ENCODE measurements at regions not wholly inside any gene's neighbourhood (a gene's known extent, or its start where the extent isn't known, plus 50 kb on each side); places are given as distances from the start of the nearest gene placed in this dataset.
"Not testable (repeated sequence)": the region's sequence is repeated elsewhere in the genome, so short reads cannot be mapped to it uniquely, and the experiment has no call there.

GRCh38 chr13:18236528-18236815 is 945.2 kb downstream of the TUBA3C start:
- H3K4me1 ChIP-seq (ENCODE audit: low read length) = no peaks in the 10 kb centered on the region
- H2AFZ ChIP-seq (ENCODE audit: low read length) = no peak overlapping the region
- TF ChIP-seq EZH2phosphoT487 (IDR thresholded peaks at IDR 0.05; ENCODE audit: low read length) = no peak
- no peak overlapping the region for H3K4me3 ChIP-seq (ENCODE audit: low read length)
- H3K36me3 ChIP-seq (replicated peaks; ENCODE audit: insufficient read depth, low read length) = no peaks in the 10 kb centered on the region
- no peaks in the 10 kb centered on the region for H3K79me2 ChIP-seq (ENCODE audit: low read length)
- no peak overlapping the region for H3K9ac ChIP-seq (ENCODE audit: low read length)
- no peak for DNase-seq
- H3K9me2 ChIP-seq (replicated peaks; ENCODE audit: insufficient read depth, low read length) = no peaks in the 10 kb centered on the region
- no peak overlapping the region for H3K27ac ChIP-seq (ENCODE audit: low read length)
- no peaks in the 10 kb centered on the region for H4K20me1 ChIP-seq (ENCODE audit: insufficient read depth, low read length)
- no peaks in the 10 kb centered on the region for H3F3A ChIP-seq (ENCODE audit: insufficient read depth, low read length)
- no peak overlapping the region for H3K4me2 ChIP-seq (ENCODE audit: low read depth, low read length)
- no peaks in the 10 kb centered on the region for H3K9me3 ChIP-seq (replicated peaks; ENCODE audit: insufficient read depth, low read length)
- no peaks in the 10 kb centered on the region for H3K27me3 ChIP-seq (replicated peaks; ENCODE audit: insufficient read depth, low read length)

DNA sequence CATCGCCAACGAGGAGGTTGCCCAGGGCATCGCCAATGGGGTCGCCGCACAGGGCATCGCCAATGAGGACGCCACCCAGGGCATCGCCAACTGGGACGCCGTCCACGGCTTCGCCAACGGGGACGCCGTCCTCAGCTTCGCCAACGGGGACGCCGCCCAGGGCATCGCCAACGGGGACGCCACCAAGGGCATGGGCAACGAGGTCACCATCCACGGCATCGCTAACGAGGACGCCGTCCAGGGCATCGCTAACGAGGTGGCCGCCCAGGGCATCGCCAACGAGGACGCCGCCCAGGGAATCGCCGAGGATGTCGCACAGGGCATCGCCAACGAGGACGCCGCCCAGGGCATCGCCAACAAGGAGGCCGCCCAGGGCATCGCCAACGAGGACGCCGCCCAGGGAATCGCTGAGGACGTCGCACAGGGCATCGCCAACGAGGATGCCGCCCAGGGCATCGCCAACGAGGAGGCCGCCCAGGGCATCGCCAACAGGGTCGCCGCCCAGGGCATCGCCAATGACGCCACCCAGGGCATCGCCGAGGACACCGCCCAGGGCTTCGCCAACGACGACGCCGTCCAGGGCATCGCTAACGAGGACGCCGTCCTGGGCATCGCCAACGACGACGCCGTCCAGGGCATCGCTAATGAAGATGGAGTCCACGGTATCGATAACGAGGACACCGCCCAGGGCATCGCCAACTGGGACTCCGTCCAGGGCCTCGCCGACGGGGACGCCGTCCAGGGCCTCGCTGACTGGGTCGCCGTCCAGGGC is 945.7 kb downstream of the TUBA3C start:
- no peaks in the 10 kb centered on the region for H3K27me3 ChIP-seq (replicated peaks; ENCODE audit: insufficient read depth, low read length)
- no peaks in the 10 kb centered on the region for H3K79me2 ChIP-seq (ENCODE audit: low read length)
- no peak overlapping the region for H3K9ac ChIP-seq (ENCODE audit: low read length)
- H3F3A ChIP-seq (ENCODE audit: insufficient read depth, low read length) = no peaks in the 10 kb centered on the region
- no peaks in the 10 kb centered on the region for H3K4me1 ChIP-seq (ENCODE audit: low read length)
- no peaks in the 10 kb centered on the region for H4K20me1 ChIP-seq (ENCODE audit: insufficient read depth, low read length)
- H3K4me2 ChIP-seq (ENCODE audit: low read depth, low read length) = no peak overlapping the region
- no peaks in the 10 kb centered on the region for H3K9me3 ChIP-seq (replicated peaks; ENCODE audit: insufficient read depth, low read length)
- TF ChIP-seq EZH2 (optimal IDR thresholded peaks at IDR 0.05; ENCODE audit: low read depth, low read length) (no peak), EZH2phosphoT487 (IDR thresholded peaks at IDR 0.05; ENCODE audit: low read length) (no peak)
- TF ChIP-seq, protein P1, sequence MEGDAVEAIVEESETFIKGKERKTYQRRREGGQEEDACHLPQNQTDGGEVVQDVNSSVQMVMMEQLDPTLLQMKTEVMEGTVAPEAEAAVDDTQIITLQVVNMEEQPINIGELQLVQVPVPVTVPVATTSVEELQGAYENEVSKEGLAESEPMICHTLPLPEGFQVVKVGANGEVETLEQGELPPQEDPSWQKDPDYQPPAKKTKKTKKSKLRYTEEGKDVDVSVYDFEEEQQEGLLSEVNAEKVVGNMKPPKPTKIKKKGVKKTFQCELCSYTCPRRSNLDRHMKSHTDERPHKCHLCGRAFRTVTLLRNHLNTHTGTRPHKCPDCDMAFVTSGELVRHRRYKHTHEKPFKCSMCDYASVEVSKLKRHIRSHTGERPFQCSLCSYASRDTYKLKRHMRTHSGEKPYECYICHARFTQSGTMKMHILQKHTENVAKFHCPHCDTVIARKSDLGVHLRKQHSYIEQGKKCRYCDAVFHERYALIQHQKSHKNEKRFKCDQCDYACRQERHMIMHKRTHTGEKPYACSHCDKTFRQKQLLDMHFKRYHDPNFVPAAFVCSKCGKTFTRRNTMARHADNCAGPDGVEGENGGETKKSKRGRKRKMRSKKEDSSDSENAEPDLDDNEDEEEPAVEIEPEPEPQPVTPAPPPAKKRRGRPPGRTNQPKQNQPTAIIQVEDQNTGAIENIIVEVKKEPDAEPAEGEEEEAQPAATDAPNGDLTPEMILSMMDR (IDR thresholded peaks at IDR 0.05; ENCODE audit: low read length) = no peak
- no peak overlapping the region for H2AFZ ChIP-seq (ENCODE audit: low read length)
- H3K36me3 ChIP-seq (replicated peaks; ENCODE audit: insufficient read depth, low read length) = no peaks in the 10 kb centered on the region
- no peak for DNase-seq
- H3K4me3 ChIP-seq (ENCODE audit: low read length) = no peak overlapping the region
- H3K9me2 ChIP-seq (replicated peaks; ENCODE audit: insufficient read depth, low read length) = no peaks in the 10 kb centered on the region
- H3K27ac ChIP-seq (ENCODE audit: low read length) = no peak overlapping the region

GRCh38 chr13:18235172-18235571 is 946.5 kb downstream of the TUBA3C start:
- no peaks in the 10 kb centered on the region for H3K9me2 ChIP-seq (replicated peaks; ENCODE audit: insufficient read depth, low read length)
- TF ChIP-seq EZH2phosphoT487 (IDR thresholded peaks at IDR 0.05; ENCODE audit: low read length) = no peak
- no peak overlapping the region for H3K4me3 ChIP-seq (ENCODE audit: low read length)
- H4K20me1 ChIP-seq (ENCODE audit: insufficient read depth, low read length) = no peaks in the 10 kb centered on the region
- no peaks in the 10 kb centered on the region for H3K4me1 ChIP-seq (ENCODE audit: low read length)
- H3F3A ChIP-seq (ENCODE audit: insufficient read depth, low read length) = no peaks in the 10 kb centered on the region
- no peaks in the 10 kb centered on the region for H3K36me3 ChIP-seq (replicated peaks; ENCODE audit: insufficient read depth, low read length)
- H3K4me2 ChIP-seq (ENCODE audit: low read depth, low read length) = no peak overlapping the region
- no peak overlapping the region for H2AFZ ChIP-seq (ENCODE audit: low read length)
- H3K79me2 ChIP-seq (ENCODE audit: low read length) = no peaks in the 10 kb centered on the region
- H3K27me3 ChIP-seq (replicated peaks; ENCODE audit: insufficient read depth, low read length) = no peaks in the 10 kb centered on the region
- no peak overlapping the region for H3K9ac ChIP-seq (ENCODE audit: low read length)
- DNase-seq = no peak
- no peak overlapping the region for H3K27ac ChIP-seq (ENCODE audit: low read length)
- no peaks in the 10 kb centered on the region for H3K9me3 ChIP-seq (replicated peaks; ENCODE audit: insufficient read depth, low read length)

DNA sequence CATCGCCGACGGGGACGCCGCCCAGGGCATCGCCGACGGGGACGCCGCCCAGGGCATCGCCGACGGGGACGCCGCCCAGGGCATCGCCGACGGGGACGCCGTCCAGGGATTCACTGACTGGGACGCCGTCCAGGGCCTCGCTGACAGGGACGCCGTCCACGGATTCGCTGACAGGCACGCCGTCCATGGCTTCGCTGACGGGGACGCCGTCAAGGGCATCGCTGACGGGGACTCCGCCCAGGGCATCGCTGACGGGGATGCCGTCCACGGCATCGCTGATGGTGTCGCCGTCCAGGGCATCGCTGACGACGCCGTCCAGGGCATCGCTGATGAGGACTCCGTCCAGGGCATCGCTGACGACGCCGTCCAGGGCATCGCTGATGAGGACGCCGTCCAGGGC is 947.2 kb downstream of the TUBA3C start:
- H2AFZ ChIP-seq (ENCODE audit: low read length); H3K4me1 ChIP-seq (ENCODE audit: low read length); H4K20me1 ChIP-seq (ENCODE audit: insufficient read depth, low read length); H3K36me3 ChIP-seq (replicated peaks; ENCODE audit: insufficient read depth, low read length); DNase-seq; H3K79me2 ChIP-seq (ENCODE audit: low read length); H3K9me3 ChIP-seq (replicated peaks; ENCODE audit: insufficient read depth, low read length); H3K27ac ChIP-seq (ENCODE audit: low read length); H3K4me2 ChIP-seq (ENCODE audit: low read depth, low read length); H3K4me3 ChIP-seq (ENCODE audit: low read length); H3F3A ChIP-seq (ENCODE audit: insufficient read depth, low read length); H3K9me2 ChIP-seq (replicated peaks; ENCODE audit: insufficient read depth, low read length); H3K9ac ChIP-seq (ENCODE audit: low read length); H3K27me3 ChIP-seq (replicated peaks; ENCODE audit: insufficient read depth, low read length): not testable (repeated sequence)

- Histone ChIP-seq H3K27ac (ENCODE audit: low read length) (no peak overlapping the region), H3K4me1 (ENCODE audit: low read length) (no peaks in the 10 kb centered on the region), H3F3A (ENCODE audit: insufficient read depth, low read length) (no peaks in the 10 kb centered on the region), H3K36me3 (replicated peaks; ENCODE audit: insufficient read depth, low read length) (no peaks in the 10 kb centered on the region), H4K20me1 (ENCODE audit: insufficient read depth, low read length) (no peaks in the 10 kb centered on the region), H2AFZ (ENCODE audit: low read length) (no peak overlapping the region), H3K79me2 (ENCODE audit: low read length) (no peaks in the 10 kb centered on the region), H3K9me3 (replicated peaks; ENCODE audit: insufficient read depth, low read length) (no peaks in the 10 kb centered on the region), H3K27me3 (replicated peaks; ENCODE audit: insufficient read depth, low read length) (no peaks in the 10 kb centered on the region), H3K4me2 (ENCODE audit: low read depth, low read length) (no peak overlapping the region), H3K9me2 (replicated peaks; ENCODE audit: insufficient read depth, low read length) (no peaks in the 10 kb centered on the region), H3K4me3 (ENCODE audit: low read length) (no peak overlapping the region), H3K9ac (ENCODE audit: low read length) (no peak overlapping the region)
- DNase-seq = no peak
- TF ChIP-seq EZH2phosphoT487 (IDR thresholded peaks at IDR 0.05; ENCODE audit: low read length) (no peak), EZH2 (optimal IDR thresholded peaks at IDR 0.05; ENCODE audit: low read depth, low read length) (no peak)
- TF ChIP-seq, protein P1 (IDR thresholded peaks at IDR 0.05; ENCODE audit: low read length) = no peak
Observed at GRCh38 chr13:18233783-18234299, 947.8 kb downstream of the TUBA3C start.
